ENCODE measurements at regions not wholly inside any gene's neighbourhood (a gene's known extent, or its start where the extent isn't known, plus 50 kb on each side); places are given as distances from the start of the nearest gene placed in this dataset.
A peak's percentile ranks its signal among the peaks of the same experiment; 100 is the strongest.
"Not testable (repeated sequence)": the region's sequence is repeated elsewhere in the genome, so short reads cannot be mapped to it uniquely, and the experiment has no call there.

GRCh38 chr5:163569284-163569683, 63.9 kb downstream of the MAT2B start:
- peak; percentile 15 for DNase-seq (ENCODE audit: low read depth)

DNA sequence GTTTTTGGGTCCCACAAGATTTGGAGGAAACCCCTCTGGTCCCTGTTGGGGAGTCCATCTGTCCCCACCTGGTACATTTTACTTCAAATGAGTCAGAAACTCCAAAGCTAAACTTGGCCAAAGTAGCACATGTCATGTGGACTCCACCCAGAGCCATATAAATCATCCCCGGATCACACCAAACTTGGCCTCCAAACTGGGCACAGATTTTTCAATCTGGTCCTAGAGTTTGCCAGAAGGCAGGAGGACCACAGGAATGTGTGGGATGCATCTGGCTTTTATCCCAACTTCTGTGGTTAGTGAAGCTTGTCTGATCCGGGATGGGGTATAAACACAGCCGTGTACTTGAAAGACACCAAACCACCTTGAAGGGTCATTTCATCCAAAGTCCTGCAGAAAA, 66.3 kb downstream of the MAT2B start:
- DNase-seq (ENCODE audit: low read depth), result peak; percentile 76

DNA sequence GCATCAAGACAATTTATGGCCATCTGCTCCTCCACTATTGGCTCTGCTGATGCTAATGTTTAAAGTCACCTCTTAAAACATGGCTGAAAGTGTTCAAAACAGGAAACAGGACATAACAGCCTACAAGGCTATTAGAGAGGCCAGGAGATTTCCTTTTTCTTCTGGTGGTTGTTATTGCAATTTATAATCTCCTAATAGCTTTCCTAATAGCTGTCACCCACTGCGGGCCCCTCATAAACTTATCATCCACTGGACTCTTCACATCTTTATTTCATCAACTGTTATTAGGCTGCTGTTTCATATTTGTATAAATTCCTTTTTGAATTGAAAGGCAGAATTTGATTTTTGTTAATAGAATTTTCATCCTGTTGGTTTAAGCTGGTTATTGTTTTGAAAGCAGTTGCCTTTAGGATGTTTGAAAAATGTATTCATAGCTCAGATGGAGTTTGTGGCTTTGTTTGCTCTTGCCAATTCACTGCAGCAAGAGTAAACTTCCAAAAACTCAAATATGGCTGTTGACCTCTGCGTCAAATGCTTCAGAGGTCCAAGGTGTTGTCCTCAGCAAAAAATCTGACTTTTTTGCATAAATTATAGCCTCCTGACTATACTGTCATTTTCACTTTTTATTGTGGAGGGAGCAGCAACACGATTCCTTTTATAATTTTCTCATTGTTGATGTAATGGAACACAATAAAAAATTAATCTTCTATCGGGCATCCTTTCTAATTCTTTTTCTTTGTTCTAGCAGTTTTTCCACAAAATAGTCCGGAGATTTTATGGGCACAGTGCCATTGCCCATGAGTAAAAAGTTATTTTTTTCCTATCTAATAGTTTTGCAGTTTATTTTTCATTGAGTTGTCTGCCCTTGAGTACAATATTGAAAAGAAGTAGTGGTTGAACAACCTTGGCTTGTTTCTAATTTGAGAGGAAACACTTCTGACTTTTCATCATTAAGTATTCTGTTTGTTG, 69.3 kb downstream of the MAT2B start:
- no peak for DNase-seq (ENCODE audit: low read depth)

DNA sequence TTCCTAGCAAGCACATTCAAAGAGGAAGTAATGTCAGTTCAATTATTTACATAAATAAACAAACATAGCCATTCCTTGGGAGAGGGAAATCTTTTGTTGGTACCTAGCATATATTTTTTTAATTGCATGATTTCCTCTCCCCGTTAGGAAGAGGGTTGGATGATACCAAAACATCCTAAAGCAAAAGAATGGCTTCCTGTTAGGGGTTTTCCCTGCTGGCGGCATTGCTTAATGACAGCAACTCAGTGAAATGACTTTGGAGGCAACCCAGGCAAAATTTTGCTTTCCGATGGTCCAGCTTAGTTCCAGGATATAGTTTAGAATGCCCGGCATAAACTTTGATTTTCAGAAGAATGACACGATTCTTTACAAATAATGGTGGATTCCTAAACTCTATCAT, 73.2 kb downstream of the MAT2B start:
- DNase-seq (ENCODE audit: low read depth), result no peak

GRCh38 chr5:163579729-163580128, 74.3 kb downstream of the MAT2B start:
- DNase-seq (ENCODE audit: low read depth), result no peak

GRCh38 chr5:163580516-163580915, 75.1 kb downstream of the MAT2B start:
- DNase-seq (ENCODE audit: low read depth), result no peak

GRCh38 chr5:163583491-163584153, 78.2 kb downstream of the MAT2B start:
- DNase-seq (ENCODE audit: low read depth), result not testable (repeated sequence)

DNA sequence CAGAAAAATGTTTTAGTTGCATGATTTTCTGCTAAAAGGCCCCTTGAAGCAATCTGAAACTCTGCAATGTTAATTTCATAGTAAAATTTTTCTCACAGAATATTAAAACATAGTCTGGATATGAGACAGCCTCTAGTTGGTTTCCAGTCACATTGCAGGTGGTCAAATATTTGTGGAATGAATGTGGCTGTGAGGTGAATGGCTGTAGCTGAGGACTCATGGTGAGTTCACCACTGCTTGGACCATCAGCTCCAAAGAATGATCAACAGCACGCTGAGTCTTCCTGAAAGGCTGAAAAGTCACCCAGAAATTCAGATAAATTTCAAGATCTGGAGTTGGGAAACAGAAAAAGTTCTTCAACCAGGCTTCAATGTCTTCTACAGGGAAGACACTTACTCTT, 79.8 kb downstream of the MAT2B start:
- no peak for DNase-seq (ENCODE audit: low read depth)

GRCh38 chr5:163586531-163586956, 81.1 kb downstream of the MAT2B start:
- no peak for DNase-seq (ENCODE audit: low read depth)

DNA sequence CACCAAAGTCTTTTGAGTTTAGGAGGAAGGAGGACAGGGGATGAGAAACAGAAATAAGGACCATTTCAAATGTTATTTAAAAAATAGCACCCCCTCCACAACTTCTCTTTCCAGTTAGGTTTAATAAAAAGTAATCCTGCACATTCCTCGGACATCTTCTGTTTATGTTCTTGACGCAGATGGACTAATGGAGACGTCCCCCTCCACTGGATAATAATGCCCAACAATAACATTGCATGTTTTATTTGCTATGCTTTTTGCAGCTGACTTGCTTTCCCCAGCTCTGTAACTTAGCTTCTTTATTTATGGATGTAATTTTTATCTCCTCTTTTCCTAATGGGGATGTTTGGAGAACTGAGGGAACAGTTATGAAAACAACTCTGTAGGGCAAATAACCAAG, 89.5 kb downstream of the MAT2B start:
- no peak for DNase-seq (ENCODE audit: low read depth)

DNA sequence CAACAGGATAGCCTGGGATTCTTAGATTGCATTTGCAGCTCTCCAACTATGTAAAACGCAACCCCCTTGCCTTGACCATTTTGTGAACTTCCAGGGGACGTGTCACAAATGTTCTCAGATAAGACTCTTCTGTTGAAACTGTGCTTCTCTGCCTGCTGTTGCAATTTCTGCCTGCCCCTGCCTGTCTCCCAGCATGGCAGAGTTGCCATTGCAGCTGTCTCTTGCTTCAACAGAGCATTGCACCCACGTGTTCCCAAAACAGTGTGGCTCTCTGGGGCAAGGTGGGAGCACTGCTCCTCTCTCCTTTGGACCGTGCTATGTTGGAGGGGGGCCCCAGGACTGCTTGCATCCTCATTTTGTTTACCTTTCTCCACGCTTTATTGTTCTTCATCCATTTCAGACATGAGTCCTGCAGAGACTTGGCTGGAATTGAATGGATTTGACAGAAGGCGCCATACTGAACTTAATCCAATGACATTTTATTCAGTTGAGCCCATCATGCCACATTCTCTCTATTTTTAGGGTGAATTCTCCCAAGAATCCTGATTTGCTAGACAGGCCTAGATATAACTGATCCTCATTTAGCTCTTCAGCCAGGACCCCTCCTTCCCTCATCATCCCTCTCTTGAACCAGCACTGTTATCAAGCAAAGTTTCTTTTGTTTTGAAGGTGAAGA, 90.7 kb downstream of the MAT2B start:
- DNase-seq (ENCODE audit: low read depth), result no peak

DNA sequence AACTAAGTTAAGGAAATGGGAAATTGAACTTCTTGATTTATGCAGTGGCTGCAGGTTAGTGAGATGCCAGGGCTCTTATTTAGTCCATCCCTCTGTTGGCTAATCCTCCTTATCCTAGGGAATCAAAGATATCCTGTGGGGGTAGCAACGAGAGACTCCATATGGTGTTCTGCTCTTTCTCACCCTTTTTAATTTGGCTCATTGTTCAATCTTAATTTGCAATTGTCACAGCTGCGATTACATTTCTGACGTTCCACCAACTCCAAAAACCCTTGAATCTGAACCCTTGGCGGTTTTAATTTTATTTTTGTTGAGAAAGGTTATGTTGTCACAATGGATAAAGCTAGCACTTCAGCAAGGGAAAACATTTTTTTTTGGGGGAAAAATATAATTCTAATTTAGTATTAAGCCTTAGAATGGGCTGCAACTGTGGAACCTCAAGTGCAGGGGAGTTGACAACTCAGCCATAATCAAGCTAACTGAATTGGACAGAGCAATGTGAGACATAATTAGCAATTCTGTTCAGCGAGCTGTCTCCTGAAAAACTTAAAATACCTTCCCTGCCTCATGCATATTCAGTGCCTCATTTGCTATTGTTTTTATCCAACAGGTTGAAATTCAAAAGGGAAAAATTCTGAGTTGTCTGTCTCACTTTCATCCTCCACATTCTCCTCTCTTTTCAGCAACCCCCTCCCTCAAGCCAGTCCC, 91.3 kb downstream of the MAT2B start:
- DNase-seq (ENCODE audit: low read depth), result no peak

GRCh38 chr5:163604013-163604412, 98.6 kb downstream of the MAT2B start:
- DNase-seq (ENCODE audit: low read depth), result no peak

- no peak for DNase-seq (ENCODE audit: low read depth)
Observed at GRCh38 chr5:163607256-163607655, 101.8 kb downstream of the MAT2B start.

DNA sequence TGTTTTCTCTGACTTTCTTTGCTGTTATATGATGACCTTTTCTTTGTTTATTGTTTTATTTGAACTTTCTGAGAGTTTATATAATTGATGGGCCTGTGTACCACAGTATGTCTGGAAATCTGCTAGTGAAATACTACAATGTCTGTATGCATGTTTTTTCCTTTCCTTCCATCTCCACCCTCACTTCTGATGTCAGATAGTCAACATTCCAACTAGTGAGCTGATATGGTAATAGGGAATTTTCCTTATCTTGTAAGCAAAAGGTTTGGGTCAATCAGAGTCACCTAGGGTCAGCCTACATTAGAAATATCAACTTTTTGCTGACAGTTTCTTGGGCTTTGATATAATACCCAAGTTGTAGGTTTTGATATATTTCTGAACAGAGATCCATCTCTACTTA, 103.2 kb downstream of the MAT2B start:
- DNase-seq (ENCODE audit: low read depth), result no peak

- no peak for DNase-seq (ENCODE audit: low read depth)
Observed at GRCh38 chr5:163609910-163610309, 104.5 kb downstream of the MAT2B start.

DNA sequence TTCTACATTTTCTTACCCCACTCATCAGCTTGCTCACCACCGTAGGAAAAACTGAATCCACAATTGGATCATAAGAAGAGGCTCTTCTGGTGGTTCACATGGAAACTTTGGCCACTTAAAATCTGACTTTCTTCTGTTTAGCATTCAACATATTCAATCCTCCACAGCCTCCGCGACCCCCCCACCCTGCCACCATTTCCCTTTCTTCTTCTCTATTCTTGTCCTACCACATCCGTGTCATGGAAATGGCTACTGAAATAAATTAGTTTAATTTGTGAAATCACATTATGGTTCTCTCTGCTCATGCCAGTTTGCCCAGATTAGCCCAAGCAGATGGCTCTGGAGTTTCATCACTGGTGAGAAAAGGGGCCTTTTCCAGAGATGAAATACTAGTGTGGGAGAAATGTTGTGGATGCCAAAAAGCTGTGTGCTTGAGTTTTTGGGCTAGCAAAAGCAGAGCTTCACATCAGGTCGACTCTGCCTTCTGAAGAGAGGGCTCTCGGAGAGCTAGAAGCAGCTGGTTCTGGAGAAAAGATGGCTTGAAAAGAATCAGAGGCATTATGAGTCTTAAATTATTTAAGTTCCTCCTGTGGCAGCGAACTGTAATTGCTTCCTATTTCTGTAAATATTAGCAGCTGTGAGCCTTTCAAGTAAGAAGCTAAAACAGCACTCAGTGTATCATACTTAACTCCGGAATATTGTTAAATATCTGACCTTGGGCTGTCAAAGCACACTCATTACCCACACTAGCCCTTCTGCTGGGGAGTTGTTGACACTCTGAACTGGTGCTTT, 107.1 kb downstream of the MAT2B start:
- no peak for DNase-seq (ENCODE audit: low read depth)

DNA sequence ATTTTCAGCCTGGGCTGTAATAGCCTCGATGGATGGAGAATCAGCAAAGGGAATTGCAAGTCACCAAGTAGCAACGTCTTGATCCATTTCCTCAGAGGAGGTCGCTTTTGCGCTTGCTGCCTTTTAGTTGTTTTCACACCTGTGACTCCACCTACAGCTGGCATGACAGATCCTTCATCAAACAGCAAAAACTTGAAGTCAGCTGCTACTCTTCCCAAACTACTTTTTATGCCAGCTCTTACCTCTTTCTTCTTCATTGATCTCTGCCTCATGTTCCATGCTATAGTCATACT, 107.7 kb downstream of the MAT2B start:
- no peak for DNase-seq (ENCODE audit: low read depth)

- no peak for DNase-seq (ENCODE audit: low read depth)
Observed at GRCh38 chr5:163614787-163615186, 109.4 kb downstream of the MAT2B start.

GRCh38 chr5:163619273-163619934, 114.0 kb downstream of the MAT2B start:
- no peak for DNase-seq (ENCODE audit: low read depth)

DNA sequence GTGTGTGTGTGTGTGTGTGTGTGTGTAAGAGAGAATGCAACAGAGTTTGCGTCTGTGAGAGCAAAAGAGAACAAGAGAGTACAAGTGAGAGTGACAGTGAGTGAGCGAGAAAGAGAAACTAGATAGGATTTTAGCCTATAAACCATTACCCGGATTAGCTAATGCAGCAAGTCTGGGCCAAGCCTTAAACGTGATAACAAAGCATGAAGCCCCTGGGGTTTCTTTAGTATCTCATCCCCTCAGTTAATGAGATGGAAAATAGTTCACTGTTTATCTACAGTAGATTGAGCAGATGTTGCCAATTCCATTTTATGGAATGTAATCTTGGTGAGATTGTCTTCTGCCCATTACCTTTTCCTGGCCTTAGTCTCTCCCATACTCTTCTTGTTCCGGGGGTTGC, 114.5 kb downstream of the MAT2B start:
- no peak for DNase-seq (ENCODE audit: low read depth)

Data from LHCN-M2 (cell line).